ENCODE measurements at regions not wholly inside any gene's neighbourhood (a gene's known extent, or its start where the extent isn't known, plus 50 kb on each side); places are given as distances from the start of the nearest gene placed in this dataset.

DNA sequence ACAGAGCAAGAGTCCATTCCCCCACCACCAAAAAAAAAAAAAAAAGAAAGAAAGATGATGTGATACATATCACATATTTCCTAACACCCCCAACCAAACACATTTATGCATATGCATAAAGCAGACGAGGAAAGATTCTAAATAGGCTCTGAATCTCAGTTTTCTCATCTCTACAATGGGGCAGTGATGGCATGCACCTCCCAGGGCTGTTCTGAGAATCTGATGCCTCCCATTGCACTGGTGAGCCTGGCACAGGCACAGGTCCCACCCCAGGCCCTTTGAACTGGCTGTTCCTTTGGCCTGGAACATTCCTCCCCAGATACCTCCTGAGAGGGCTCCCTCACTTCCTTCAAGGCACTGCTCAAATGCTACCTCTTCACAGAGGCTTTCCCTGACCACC lies 116.5 kb downstream of the C9orf50 start:
- no peak for DNase-seq

DNA sequence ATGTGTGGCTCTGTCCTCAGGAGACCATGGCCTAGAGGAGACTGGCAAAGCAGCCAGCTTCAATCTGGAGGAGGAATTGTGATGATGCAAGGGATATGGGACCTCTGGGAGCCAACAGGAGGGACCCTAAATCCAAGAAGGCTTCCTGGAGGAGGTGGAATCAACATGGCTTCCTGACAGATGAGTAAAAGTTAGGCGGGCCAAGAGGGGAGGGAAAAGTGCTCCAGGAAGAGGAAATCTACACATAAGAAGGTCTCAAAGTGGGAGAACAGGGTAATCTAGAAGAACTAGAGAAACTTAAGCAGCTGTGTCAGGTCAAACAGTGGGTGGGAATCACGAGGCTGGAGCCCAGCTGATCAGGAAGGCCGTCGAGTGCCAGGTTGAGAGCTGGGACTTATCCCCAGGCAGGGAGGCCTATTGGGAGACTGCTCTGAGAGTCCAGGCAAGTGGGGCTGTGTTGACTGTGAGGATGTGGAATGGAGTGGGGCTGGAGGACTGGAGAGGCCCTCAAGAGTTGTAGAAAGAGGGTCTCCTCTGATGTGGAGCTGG lies 119.1 kb downstream of the C9orf50 start:
- DNase-seq = no peak

DNA sequence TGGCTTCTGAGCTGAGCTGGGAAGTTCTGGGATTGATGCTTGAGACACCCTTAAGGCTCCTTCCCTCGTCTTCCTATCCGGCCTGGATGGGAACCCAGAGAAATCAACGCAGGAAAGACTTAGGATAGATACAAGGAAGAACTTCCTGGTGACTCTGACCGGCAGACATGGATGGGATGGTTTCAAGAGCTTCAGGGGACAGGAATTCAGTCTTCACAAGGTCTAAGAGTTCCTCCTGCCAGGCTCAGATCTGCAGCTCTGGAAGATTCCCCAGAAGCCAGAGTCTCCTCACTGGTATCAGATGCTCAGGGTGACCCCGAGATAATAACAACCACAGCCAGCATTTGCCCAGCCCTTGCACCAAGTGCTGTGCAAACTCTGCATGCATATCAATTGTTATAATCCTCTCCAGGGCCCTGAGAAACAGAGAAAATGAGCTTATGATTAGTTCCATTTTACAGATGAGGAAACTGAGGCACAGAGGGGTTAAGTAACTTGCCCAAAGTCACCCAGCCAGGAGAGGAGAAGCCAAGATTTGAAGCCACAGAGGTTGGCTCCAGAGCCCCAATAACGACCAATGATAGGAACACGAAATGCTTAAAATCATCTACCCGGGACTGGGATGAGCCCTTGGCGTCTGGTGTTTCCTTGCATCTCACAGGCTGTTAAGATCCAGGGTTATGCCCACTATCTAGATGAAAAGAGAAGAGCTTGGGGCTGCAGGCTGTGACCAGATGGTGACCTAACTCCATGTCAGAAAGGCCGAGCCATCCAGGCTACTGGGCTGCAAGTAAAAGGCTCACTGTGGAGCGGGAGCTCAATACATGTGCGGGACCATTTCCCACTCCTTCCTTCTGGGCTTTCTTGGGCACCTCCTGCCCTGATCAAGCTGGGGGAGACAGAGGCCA lies 119.8 kb downstream of the C9orf50 start:
- no peak for DNase-seq

DNA sequence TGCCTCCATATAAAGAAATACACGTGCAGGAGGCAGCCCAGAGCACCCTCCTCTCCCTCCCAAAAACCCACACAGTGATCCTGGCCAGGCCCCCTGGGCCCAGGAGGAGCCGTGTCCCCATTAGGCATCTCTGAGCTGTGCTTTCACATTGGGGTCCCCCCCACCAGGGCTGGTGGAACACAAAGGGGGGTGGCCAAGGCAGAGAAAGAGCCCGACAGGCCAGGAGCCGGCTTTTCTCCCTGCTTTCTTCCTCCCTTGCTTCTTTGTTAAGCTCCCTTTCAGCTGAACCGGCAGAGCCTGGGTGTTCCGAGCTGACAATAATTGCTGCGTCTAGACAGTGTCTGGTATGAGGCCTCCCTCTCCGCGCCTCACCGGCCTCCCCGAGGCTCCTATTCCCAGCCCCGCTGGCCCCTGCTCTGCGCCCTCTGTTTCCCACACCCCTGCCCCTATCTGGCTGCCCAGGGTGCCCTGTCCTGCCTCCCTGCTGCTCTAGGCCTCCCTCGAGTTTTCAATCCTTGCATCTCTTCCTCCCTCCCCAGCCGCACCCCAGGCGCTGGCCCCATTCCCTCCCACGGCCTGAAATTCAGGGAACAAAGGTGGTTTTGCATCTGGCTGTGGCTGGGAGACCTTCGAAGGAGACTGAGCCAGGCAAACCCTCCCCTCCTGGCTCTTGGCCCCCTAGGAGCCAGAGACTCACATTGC lies 120.6 kb downstream of the C9orf50 start:
- DNase-seq = no peak

DNA sequence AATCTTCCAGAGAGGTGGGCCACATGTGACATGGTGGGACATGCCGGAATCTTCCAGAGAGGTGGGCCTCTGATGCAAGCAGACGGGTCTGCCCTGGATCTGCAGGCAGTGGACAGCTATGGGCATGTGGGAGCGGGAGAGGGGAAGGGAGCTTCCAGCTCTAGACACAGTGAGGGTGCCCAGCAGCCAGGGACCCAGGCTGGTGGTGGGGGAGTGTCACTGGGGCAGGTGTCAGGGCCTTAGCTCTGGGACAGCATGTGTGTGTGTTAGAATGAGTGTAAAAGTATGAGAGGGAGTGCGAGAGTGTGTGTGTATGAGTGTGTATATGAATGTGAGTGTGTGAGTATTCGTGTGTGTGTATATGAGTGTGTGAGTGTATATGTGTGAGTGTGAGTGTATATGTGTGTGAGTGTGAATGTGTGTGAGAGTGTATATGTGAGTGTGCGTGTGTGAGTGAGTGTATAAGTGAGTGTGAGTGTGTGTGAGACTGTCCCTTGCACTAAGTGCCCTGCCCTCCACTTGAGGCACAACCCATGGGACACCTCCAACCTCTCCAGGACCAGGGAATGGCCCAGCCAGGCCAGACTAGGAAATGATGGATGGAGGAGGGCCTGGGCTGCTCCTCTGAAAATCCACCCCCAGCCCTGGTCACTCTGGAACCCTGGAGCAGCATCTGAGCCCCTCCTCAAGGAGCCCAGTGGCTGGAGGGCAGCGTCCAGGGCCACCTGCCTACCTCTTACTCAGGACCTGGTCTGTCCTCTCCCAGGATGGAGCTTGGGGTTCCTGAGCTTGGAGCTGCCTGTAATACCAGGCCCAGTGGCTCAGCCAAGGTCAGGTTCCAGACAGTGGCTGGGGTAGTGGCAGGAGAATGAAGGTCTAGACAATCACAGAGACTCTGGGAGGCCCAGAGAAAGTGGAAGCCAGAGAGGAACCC lies 122.2 kb downstream of the C9orf50 start:
- DNase-seq = no peak

DNA sequence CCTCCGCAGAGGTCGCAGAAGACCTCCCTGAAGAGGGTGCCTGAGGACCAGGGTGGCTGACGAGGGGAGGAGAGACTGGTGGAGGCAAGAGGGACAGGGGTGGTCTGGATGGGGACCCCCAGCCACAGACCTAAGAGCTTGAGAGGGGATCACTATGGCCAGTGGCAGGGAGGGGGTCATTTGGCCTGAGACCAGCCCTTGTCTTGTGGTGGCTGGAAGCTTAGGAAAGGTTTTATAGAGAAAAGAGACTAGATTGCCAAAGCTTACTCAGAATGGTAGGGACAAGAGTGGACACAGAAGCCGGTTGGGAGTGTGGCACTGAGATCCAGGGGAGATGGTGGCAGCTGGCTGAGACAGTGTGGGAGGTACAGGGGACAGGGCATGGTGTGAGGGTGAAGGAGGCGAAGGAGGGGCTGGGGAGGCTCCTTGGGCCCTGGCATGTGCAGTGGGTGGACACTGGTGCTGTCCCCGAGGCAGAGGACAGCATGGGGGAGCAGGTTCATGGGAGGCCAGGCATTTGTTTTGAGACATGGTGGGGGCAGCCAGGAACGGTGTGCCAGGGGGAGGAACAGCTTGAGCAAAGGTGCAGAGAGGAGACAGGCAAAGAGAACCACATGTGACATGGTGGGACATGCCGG lies 123.0 kb downstream of the C9orf50 start:
- DNase-seq = no peak

DNA sequence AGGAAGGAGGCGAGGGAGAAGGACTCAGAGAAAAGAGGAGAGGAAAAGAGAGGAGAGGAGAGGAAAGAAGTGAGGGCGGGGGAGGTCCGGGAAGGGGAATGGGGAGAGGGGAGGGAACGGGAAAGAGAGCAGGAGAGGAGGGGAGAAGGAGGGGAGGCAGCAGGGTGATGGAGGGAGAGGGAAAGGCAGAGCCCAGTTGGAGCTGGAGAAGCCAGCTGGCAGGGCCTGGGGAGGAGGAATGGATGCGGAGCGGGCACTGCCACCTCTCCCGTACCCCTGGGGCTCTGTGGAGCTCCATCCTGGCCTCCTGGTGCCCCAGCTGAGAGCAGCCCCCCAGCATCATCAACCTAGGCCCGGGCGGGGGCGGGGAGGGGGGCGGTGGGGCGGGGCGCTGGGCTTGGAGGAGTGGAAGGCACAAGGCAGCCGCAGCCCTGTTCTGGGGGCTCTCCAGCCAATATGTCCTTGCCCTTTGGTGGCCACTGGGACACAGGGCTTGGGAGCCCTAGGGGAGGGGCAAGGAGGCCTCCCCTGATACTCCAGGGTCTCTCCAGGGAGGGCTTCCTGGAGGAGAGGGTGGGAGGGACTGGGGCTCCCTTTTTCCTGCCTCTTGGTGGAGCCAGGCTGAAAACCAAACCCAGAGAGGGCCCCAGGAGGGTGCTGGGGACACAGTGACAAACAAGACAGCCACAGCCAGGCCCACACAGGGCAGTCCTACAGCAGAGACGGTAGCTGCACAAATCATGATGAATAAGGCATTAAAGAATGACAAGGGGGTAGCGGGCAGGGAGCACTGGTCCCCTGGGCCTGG lies 123.7 kb downstream of the C9orf50 start:
- no peak for DNase-seq

DNA sequence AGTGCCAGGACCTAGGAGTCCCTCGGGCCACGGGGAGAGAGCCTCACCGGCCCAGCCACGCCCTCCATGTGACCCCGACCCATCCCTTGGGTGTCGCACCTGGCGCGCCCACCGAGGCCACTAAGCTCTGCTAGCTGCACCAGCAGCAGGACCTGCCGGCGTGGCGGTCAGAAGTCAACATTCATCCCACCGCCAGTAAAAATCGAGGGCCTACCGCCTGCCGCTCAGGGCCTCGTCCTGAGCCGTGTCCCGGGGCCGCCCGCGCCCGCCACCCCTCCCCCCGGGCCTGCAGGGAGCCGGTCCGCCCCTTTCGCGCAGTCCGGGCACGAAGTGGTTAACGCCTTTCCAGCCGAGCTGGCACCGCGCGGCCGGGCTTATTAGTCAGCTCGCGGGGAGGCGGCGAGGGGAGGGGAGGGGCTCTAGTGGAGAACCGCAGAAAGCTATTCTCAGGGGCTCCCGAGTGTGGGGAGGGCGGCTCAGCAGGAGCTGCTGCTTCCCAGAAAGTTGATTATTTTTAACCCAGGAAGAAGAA lies 124.4 kb downstream of the C9orf50 start:
- peak; percentile 77 to 79 for DNase-seq

DNA sequence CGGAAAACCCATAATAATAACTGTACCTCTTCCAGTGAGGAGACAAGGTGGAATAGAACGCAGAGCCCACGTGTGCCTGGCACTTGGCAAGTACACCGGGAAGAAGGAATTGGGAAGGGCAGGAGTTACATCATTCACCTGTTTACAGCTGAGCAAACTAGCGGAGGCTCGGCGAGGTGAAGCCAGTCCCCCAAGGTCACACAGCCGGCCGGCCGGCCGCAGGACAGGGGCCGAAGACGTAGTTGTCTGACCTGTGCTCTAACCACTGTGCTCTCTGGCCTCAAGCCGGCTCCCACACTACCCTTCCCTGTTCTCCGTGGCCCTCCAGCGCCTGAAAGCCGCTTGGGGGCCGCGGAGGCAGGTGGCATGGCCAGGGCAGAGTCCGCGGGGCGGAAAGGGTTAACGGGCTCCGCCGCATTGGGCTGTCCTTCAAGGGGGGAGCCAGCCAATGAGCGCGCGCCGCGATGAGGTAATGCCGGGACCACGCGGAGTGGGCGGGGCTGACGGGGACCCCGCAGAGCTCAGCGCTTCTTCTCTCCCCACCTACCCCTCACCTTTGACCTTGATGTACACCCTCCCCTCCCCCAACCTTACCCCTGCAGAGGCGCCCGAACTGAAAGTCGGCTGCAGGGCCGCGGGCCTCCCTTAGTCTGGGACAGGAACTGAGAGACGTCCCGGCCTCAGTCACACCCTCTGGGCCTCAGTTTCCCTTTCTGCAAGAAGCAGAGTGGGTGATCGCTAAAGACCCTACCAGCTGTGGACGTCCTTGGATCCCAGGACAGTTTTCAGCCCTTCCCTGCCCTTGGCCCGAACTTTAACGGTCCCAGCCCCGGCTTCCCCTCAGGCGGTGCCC lies 125.1 kb downstream of the C9orf50 start:
- peak; percentile 90 for DNase-seq

DNA sequence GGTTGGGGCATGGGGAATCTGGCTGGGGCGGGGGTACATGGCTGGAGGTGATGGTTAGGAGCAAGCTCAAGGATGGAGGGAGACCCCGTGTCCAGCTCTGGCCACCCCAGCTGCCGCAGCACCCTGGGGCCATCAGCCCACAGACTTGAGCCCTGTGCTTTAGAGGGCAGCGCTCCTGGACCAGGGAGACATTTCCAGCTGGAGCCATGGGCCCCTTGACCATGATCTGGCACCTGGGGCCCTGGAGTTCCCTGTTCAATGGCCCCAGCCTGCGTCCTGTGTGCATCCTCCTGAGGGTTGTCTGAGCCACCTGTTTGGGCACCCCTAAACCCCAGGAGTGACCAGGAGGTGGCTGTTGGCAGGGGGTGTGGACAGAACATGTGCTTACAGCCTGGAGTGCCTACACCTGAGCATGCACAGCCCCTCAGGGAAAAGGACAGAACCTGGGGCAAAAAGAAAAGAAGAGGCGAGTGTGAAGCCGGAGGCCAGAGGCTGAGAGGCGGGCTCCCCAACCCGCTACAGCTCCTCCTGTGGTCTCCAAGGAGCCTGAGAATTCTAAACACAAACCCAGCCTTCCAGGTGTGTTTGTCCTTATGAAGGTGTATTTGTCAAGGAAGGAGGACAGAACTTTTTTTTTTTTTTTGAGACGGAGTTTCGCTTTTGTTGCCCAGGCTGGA lies 126.7 kb downstream of the C9orf50 start:
- DNase-seq = no peak

DNA sequence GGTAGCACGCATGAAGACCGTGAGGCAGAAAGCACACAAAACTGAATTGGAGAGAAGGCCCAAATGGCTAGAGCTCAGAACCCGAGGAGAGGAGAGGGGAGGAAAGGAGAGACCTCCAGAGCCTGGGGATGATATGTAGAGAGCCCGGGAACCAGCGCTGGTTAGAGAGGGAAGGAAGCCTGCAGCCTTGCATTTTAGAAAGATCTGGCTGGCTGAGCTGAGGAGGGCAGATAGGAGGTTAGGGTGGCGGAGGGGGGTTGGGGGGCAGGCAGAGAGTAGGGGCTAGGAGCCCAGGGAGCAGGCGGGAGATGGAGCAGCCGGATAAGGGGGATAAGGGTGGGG lies 127.2 kb downstream of the C9orf50 start:
- DNase-seq = no peak

DNA sequence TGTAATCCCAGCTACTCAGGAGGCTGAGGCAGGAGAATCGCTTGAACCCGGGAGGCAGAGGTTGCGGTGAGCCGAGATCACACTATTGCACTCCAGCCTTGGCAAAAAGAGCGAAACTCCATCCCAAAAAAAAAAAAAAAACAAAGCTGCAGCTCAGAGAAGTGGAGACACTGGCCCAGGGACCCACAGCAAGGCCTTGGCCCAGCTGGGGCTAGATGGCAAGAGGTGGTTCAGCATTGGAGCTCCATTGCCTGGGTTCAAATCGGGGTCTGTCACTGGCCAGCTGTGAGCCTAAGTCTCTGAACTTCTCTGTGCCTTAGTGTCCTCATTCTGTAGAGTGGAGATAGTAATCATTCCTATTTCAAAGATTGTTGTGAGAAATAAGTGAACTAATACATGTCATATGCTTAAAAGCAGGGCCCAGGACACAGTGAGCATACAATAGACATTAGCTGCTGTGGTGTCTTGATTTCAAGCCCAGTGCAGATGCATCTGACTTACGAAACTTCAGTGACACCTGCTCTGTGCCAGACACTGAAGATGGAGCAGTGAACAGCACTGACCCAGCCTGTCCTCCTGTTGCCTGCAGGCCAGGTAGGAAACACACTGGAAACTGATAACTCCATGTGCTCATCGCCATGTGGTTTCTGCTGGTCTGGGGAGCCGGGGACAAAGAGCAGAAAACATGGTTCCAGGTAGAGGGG lies 127.7 kb downstream of the C9orf50 start:
- DNase-seq = no peak

DNA sequence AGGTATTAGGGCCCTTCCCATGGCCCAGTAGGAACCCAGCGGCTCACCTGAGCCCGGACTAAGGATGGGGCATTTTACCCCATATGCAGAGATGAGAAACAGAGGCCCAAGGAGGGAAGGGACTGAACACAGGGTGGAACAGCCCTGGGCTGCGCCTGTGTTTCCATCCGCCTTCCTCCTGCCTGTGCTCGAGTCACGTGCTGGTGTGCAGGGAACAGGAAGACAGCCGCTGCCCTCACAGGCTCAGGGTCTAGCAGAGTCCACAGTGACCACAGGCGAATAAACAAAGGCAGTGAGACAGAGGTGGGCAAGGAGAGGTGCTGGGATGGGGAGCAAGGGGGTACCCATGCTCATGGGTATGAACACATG lies 129.4 kb downstream of the C9orf50 start:
- peak in 1 of 2 donors; percentile 33 for DNase-seq

DNA sequence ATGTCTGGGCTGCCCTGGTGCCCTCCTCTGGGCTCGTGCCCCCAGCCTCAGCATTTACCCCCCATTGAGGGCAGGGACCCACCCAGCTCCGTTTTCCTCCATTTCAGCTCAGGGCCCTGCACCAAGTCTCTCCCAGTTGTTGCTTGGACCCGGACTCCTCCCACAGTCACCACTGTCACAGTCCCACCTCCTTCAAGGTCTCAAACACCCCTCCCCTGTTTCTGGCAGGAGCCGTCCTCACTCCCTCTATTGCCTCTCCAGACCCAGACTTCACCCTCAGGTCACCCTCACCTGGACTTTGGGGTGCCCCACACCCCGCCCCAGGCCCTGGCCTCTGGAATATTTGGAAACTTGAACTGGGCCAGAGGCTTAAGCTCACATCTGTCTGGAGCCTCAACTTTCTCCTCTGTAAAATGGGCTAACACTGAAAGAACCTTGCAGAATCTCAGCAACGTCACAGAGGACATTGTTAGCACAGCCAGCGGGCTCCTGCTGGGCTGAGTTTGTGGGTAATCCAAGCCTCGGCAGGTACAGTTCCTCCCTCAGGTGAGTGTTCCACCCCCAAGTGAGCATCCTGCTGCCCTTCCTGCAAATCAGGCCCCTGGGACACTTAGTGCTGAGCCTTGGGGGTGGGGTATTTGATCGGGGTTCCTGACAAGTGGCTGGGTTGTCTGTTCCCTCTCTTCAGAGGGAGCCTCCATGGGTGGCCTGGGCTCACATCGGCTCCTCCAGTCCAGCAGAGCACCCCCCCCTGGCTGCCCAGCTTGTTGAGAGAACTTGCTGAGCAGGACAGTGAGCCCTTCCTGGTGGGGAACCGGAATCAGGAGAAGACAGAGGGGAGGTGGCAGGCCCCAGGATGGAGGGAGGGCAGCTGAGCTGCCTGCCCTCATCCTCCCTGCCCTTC lies 130.1 kb downstream of the C9orf50 start:
- DNase-seq = no peak

DNA sequence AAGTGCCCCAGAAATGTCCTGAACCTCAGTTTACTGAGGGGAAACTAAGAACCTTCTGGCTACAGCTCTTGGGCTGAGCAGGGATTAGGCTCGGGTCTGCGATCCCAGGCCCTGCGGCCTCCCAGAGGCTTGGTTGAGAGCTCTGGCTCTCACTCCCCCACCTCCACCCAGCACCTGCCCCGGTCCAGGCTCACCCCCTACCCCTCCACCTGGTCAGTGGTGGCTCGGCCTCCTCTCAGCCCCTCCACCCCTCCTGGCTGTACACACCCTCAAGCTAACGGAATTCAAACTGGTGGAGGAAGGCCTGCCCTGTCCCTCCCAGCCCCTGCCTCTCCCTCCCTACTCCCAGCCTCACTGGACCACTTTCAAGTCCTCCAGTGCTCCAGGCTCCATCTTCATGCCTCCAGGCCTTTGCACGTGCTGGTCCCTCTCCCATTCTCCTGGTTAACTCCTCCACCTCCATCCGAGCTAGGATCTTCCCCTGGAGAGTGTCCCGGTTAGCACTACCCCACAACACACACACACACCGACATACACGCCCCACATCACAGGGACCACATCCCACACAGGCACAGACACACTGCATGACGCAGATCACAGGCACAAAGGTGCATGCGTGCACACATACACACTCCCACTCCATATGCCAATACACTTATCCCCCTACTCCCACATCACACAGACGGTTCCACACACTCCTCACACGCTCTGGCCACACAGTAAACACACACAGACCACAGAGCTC lies 130.9 kb downstream of the C9orf50 start:
- peak; percentile 71 to 75 for DNase-seq

DNA sequence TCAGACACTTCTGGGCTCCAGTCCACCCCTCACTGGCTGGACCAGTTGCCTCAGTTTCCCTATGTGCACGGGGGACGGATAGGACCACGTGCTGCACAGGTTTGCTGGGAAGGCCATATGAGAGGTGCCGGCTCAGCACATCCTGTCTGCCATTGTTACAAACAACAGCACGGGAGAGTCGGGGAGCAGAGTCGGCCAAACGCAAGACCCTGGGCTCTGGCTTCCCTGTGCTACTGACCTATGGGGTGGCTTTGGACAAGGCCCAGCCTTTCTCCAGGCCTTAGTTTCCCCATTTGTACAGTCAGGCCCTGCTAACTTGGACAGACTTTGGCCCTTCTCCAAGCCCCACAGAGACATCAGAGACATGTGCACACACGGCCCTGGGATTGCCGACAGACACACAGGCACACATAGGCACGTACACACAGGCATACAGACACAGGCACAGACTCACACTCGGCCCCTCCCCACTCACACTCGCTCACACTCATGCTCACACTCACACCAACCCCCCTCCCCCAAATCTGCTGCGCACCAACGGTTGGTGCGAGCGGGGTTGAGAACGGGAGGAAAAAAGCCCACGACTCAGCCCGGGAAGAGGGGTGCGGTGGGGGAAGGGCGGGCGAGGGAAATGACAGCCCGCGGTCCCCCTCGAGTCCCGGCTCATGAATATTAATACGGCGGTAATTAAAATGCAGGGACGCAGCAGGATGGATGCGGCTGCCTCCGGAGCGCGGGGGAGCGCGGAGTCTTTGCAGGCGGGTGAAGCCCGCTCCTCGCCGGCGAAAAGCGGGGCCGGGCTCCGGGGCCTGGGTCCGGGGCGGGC lies 133.0 kb downstream of the C9orf50 start:
- DNase-seq = peak; percentile 66 to 71

All from CD4-positive, alpha-beta T cell treated with Interleukin-4 for 1 hour (primary cell).